GM12891 (cell line): ENCODE measurements at regions not wholly inside any gene's neighbourhood (a gene's known extent, or its start where the extent isn't known, plus 50 kb on each side); places are given as distances from the start of the nearest gene placed in this dataset.

Source experiments
- POLR2A ChIP-seq: IDR thresholded peaks from 2 replicates; pipeline ENCODE4 v1.6.1; 2011; ENCODE audit warnings: low read depth, low read length, control low read depth
- POLR2AphosphoS5 ChIP-seq: IDR thresholded peaks from 2 replicates; pipeline ENCODE4 v1.6.1; 2011; ENCODE audit warnings: low read depth, low read length, control low read depth
- POU2F2 ChIP-seq: IDR thresholded peaks from 2 replicates; pipeline ENCODE4 v1.6.1; 2011; ENCODE audit warnings: low read depth, mild to moderate bottlenecking, control low read depth, low read length, moderate library complexity
- TAF1 ChIP-seq: IDR thresholded peaks from 2 replicates; pipeline ENCODE4 v1.6.1; 2011; ENCODE audit warnings: low read depth, low read length, control low read depth

GRCh38 chr16:86899757-86900156 lies 321.4 kb downstream of the FOXL1 start:
- TF ChIP-seq POLR2A (no peak), TAF1 (no peak), POLR2AphosphoS5 (no peak), POU2F2 (no peak)
